Brain microvascular endothelial cell (primary cell): ENCODE measurements at regions not wholly inside any gene's neighbourhood (a gene's known extent, or its start where the extent isn't known, plus 50 kb on each side); places are given as distances from the start of the nearest gene placed in this dataset.

Source experiments
- DNase-seq: peaks from one replicate; pipeline ENCODE4 v3.0.0-alpha.2; 2020
- H3K27ac ChIP-seq: fragments of 250-450 bp; sonication (Bioruptor Pico); 2 replicates; pipeline ENCODE4 v1.5.1; 2020; ENCODE audit warnings: mild to moderate bottlenecking, moderate library complexity
- H3K27me3 ChIP-seq: fragments of 250-450 bp; sonication (Bioruptor Pico); replicated peaks from 2 replicates; pipeline ENCODE4 v1.5.1; 2020; ENCODE audit warnings: mild to moderate bottlenecking
- H3K36me3 ChIP-seq: fragments of 250-450 bp; sonication (Bioruptor Pico); replicated peaks from 2 replicates; pipeline ENCODE4 v1.5.1; 2020; ENCODE audit warnings: mild to moderate bottlenecking
- H3K4me3 ChIP-seq: 2 replicates; pipeline ENCODE4 v1.5.1; 2011; ENCODE audit warnings: low read depth, mild to moderate bottlenecking, control low read depth, low read length, moderate library complexity
- CTCF ChIP-seq: IDR thresholded peaks from 2 replicates; pipeline ENCODE4 v1.5.1; 2011; ENCODE audit warnings: low read depth, mild to moderate bottlenecking, moderate library complexity, low read length, control low read depth, inconsistent platforms; ENCODE audit errors: missing control alignments
- in situ Hi-C: cut with HindIII; loops from 2 replicates; pipeline ENCODE4 v1.10.0; 2017; ENCODE audit warnings: low sequenced_read_pairs, low pct_ligation_motif_present

GRCh38 chr18:25560369-25560768, 208.4 kb upstream of the ZNF521 start:
- in situ Hi-C loops: no loop called here
- no peaks in the 10 kb centered on the region for H3K27me3 ChIP-seq
- TF ChIP-seq CTCF: no peak
- no peak for DNase-seq
- no peaks in the 10 kb centered on the region for H3K36me3 ChIP-seq
- no peak overlapping the region for H3K4me3 ChIP-seq
- no peak overlapping the region for H3K27ac ChIP-seq

- TF ChIP-seq CTCF: no peak
- Histone ChIP-seq H3K27me3 (no peaks in the 10 kb centered on the region), H3K4me3 (no peak overlapping the region), H3K36me3 (no peaks in the 10 kb centered on the region), H3K27ac (no peak overlapping the region)
- in situ Hi-C loops: no loop called here
- DNase-seq: no peak
These were observed 205.0 kb upstream of the ZNF521 start for GRCh38 chr18:25557011-25557410.

GRCh38 chr18:25553631-25554263, 201.8 kb upstream of the ZNF521 start:
- in situ Hi-C loops: no loop called here
- DNase-seq: no peak
- Histone ChIP-seq H3K27ac (no peak overlapping the region), H3K27me3 (no peaks in the 10 kb centered on the region), H3K36me3 (no peaks in the 10 kb centered on the region), H3K4me3 (no peak overlapping the region)
- TF ChIP-seq CTCF: no peak

GRCh38 chr18:25544546-25545287, 192.8 kb upstream of the ZNF521 start:
- DNase-seq: no peak
- no peak overlapping the region for H3K27ac ChIP-seq
- no peak overlapping the region for H3K4me3 ChIP-seq
- H3K36me3 ChIP-seq: no peaks in the 10 kb centered on the region
- no peak for TF ChIP-seq CTCF
- no peaks in the 10 kb centered on the region for H3K27me3 ChIP-seq
- in situ Hi-C loops: no loop called here

GRCh38 chr18:25538175-25538922, 186.4 kb upstream of the ZNF521 start:
- no peak overlapping the region for H3K27ac ChIP-seq
- no peaks in the 10 kb centered on the region for H3K36me3 ChIP-seq
- no peak for DNase-seq
- no peaks in the 10 kb centered on the region for H3K27me3 ChIP-seq
- no peak for TF ChIP-seq CTCF
- in situ Hi-C loops: no loop called here
- no peak overlapping the region for H3K4me3 ChIP-seq
